GM04503 (cell line): ENCODE measurements at regions not wholly inside any gene's neighbourhood (a gene's known extent, or its start where the extent isn't known, plus 50 kb on each side); places are given as distances from the start of the nearest gene placed in this dataset.
"Not testable (repeated sequence)": the region's sequence is repeated elsewhere in the genome, so short reads cannot be mapped to it uniquely, and the experiment has no call there.

Experiments used
- DNase-seq: peaks from one replicate; pipeline ENCODE4 v3.0.0-alpha.2; 2012; ENCODE audit warnings: low read depth

DNA sequence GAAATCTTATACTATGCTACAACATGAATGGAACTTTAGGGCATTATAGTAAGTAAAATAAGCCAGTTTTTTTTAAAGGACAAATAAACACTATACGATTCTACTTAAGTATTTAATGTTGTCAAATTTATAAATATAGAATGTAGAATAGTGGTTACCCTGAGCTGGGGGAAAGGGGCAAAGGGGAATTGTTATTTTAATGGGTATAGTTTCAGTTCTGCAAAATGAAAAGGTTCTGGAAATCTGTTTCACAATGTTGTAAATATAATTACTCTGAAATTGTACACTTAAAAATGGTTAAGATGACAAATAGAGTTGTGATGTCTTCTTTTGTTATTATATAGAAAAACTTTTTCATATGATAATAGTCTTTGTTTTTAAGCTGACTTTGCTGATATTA, 366.3 kb downstream of the MRPL39 start:
- no peak for DNase-seq

DNA sequence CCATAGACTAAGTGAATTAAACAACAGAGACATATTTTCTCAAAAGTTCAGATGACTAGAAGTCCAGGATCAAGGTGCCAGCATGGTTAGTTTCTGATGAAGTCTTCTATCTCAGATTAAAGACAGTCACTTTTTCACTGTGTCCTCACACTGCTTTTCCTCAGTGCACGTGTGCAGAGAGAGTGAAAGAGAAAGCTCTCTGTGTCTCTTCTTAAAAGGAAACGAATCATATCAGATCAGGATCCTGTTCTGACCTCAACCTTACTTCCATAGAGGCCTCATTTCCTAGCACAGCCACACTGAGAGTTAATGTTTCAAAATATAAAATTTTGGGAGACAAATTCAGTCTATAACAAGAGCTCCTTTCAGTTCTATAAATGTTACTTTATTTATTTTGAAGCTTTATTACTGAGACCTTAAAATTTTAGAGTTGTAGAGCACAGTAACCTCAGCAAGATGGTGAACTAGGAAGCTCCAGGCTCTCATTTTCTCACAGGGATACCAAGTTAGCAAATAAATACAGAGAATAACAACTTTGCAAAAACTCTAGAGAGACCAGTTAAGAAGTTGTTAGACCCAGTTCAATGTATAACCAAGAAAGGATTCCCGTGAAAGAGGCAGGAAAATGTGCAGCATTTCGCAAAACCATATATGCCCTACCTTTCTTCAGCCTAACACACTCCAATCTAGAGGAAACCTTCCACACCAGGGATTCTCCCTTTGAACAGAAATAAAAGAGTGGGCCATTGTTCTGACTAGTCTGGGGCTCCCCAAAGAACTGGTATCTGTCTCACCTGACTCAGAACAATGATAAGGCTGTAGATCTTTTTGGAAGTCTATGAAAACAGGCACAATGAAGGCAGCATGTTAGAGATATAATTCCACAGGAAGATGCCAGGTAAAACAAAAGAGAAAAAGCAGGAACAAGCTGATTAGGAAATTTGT, 372.2 kb downstream of the MRPL39 start:
- DNase-seq: no peak

DNA sequence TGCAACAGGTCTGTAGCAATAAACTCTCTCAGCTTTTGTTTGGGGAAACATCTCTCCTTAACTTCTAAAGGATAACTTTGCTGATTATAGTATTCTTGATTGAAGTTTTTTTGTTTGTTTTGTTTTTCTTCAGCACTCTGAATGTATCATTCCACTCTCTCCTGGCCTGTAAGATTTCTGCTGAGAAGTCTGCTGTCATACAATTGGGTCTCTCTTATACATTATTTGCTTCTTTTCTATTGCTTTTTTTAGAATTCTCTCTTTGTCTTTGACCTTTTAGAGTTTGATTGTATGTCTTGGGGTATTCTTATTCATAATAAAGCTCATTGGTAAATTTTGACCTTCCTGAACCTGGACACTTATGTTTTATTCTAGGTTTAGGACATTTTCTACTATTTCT, 386.3 kb downstream of the MRPL39 start:
- no peak for DNase-seq

DNA sequence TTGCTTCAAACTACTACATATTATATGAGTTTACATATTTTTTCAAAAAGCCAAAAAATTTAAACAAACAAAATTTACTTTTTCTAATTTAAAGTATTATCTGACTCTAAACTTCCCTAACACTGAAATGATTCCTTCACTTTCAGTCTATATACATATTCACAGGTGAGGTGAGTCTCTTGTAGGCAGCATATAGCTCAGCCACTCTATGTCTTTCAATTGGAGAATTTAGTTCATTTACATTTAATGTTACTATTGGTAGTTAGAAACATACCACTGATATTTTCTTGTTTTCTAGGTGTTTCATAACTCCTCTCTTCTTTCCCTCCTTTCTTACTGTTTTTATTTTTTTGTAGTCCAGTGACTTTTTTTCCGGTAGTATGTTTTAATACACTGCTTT, 387.1 kb downstream of the MRPL39 start:
- no peak for DNase-seq

DNA sequence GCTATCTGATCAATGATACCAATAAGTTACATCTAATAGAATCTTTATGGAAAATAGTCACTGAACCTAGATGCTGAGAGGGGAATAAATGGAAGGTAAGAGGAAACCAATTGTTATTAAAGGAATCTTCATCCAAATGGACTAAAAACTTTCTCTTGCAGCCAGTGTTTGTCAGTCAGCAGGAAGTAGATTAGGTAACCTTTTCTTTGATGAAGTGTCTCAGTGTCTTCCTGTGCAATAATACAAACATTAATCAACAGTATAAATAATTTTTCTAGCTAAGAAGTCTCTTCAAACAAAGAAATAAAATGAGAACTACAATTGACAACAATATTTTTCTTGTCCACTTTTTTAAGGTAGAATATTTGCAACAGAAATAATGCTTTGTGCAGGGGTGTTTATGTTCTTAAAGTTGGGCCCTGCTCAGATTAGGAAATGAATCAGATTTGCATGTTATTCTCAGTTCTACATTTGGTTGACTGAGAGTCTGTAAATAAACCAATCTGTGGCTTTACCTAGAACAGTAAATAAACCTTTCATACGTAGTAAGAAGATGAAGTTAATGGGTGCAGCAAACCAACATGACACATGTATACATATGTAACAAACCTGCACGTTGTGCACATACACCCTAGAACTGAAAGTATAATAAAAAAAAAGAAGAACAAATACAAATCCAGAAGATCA, 391.4 kb downstream of the MRPL39 start:
- DNase-seq: no peak

DNA sequence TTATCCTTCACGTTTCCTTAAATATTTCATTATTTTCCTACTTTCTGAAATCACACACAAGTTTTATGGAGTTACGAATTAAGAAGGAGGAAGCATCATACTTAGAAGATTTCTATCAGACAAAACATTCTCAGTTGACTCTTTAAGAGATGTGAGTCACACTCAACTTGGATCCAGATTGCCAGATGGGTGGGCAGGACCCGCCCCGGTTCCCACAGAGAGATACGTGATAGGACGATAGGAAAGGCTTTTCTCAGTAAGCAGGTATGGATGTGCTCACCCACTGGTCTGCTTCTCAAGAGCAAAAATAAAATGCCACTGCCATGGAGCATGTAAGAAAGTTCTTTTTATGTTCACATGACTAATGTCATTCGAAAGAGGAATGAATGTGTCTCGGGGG, 392.6 kb downstream of the MRPL39 start:
- no peak for DNase-seq

DNA sequence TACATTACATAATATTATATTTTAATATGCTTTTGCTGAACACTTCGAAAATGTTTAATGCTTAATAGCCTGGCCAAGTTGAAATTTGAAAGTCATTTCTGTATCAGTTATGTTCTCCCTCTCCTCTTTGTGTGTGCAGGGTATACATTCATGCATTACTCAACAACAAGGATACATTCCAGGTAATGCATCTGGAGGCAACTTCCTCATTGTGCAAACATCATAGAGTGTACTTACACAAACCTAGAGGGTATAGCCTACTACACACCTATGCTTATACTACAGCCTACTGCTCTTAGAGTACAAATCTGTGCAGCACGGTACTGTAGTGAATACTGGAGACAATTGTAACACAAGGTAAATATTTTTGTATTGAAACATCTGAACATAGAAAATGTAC, 407.3 kb downstream of the MRPL39 start:
- no peak for DNase-seq

DNA sequence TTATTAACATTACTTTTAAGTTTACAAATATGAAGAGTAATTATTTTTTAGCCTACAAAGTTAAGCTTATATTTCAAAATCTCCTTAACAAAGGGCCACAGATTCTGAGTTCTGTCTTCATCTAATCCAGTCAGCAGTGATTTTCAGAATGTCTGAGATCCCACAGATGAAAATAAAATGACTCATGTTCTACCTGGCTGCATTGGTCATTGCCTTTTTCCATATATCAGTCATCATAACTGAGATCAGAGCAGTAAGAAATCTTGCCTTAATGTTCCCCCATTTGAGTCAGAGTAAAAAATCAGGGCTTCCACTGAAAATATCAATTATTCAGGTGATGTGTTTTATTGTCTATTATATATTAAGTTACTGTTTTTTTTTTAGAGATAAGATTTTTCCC, 416.1 kb downstream of the MRPL39 start:
- DNase-seq: no peak

DNA sequence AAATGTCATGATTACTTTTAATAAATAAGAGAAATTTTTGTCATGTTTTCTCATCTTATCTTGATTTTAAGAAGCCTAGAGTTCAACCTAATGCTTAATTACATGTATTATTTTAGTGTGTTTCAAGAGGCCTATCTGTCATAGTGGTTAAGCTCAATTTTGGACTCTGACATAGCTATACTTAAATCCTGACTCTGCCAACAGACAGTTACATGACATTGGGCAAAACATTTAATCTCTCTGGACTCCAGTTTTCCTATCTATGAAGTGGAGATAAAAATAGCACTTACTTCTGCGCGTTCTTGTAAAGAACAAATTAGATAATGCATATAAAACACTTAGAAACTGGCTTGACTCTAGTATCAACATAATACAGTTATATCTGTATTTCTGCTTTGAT, 417.8 kb downstream of the MRPL39 start:
- DNase-seq: no peak

DNA sequence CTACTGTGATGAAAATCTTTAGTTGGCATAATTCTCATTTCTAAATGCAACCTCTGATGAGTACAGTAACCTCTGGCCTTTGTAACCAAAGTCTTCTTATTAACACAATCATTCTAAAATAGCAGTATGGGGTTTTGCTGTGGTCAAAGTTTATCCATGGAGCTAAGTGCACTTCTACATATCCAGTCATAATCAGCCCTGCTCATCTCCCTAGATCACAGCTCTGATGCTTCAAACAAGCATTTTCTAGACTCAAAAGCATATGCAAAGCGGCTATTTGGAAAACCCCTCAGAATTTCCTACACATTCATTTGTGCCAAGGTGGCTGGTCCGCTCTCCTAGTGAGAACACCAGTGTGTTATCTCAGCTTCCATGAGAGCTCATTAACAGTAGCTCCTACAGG, 418.6 kb downstream of the MRPL39 start:
- no peak for DNase-seq

DNA sequence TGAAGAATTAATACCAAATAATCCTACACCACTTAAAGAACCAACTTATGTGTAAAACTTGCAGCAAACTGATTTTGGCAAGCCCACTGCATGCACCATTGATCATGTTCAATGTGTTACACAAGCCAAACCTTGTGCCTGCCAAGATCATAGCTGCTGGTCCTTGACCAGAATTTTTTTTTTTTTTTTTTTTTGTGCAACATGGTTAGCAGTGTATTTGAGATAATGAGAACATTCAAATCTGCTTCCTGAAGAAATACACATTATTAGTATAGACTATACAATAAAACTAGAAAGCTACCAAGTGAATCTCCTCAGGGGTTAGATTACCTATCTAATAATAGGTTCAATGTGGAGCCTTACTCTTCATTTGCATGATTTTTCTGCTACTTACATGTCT, 421.0 kb downstream of the MRPL39 start:
- no peak for DNase-seq

DNA sequence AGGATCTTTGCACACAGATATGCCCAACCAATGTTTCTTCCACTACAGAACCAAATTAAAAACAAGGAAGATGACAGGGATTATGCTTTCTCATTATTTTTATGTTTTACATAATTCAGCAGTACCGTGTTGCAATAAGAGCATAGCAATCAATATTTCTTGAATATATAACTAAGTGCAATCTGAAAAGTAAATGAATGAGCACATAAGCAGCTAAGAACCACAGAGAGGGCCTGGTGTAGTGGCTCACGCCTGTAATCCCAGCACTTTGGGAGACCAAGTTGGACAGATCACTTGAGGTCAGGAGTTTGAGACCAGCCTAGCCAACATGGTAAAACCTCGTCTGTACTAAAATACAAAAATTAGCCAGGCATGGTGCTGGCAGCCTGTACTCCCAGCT, 423.7 kb downstream of the MRPL39 start:
- no peak for DNase-seq

DNA sequence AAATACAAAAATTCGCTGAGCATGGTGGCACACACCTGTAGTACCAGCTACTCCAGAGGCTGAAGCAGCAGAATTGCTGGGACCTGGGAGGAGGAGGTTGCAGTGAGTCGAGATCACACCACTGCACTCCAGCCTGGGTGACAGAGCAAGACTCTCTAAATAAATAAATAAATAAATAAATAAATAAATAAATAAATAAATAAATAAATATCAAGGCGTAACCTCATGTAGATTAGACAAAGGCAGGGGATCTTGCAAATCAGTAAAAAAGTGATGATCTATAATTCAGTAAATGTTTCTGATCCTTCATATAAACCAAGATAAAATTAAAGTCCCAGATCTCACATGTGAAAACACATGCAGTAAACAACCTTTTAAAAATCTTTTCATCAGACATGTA, 425.6 kb downstream of the MRPL39 start:
- DNase-seq: not testable (repeated sequence)

DNA sequence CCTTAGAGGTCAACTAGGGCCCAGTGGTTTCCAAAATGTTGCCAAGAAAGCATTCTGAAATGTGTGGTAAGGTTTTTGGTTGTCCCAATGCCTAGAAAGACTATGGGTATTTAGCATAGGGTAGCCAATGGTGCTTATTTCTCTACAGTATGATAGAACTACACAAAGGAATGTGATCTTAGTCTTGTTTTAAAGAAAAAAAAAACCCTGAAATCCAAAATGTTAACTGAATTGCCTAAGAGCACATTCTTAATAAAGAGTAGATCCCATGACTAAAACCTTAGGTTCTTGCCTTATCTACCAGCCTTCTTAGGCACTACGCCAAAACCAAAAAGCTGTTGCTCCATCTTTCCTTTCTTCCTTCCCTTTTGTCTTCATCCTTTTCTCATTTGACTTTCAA, 428.2 kb downstream of the MRPL39 start:
- DNase-seq: no peak

DNA sequence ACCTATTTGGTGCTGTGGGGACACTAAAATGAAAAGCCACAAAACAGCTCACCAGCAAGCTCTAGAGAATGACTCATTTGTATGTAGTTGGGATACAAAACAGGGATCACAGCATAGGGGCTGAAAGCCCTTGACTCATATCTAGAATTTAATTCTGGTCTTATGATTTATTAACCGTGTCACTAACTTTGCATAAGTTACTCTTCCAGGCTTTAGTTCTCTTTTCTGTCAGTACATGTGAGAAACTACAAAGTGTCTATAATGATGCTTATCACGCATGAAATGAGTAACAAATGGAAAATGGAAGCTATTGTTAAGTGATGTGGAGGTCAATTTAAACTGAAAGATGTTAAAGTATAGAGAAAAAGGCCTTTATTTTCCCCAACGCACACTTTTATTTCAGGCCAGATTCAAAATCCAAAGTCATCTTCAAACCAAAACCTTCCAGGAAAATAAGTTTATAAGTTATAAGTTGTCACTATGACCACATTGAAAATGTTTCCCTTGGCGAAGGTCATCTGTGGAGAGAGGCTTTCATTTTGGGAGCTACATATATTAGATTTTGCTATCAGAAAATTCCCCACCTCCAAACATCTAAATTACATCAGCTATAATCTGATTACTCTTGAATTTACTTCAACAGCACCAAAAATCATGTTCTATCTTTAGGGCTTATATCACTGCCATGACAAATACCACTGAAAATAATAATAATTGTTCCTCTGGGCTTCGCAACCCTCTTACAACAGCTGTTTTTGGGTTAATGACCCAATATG, 430.5 kb downstream of the MRPL39 start:
- DNase-seq: no peak

DNA sequence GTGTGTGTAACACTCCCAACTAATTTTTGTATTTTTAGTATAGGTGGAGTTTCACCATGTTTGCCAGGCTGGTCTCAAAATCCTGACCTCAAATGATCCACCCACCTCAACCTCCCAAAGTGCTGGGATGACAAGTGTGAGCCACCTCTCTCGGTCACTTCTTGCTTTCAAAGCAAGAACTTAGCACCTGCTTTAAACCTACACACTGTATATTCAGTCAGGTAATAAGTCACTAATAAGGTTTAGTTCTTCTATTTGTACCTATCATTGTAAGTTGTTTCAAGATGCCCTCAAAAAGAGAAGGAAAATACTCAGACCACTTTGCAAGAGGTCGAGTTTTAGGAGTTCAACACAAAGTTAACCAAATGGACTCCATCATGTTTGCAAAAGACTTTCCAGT, 431.3 kb downstream of the MRPL39 start:
- no peak for DNase-seq

DNA sequence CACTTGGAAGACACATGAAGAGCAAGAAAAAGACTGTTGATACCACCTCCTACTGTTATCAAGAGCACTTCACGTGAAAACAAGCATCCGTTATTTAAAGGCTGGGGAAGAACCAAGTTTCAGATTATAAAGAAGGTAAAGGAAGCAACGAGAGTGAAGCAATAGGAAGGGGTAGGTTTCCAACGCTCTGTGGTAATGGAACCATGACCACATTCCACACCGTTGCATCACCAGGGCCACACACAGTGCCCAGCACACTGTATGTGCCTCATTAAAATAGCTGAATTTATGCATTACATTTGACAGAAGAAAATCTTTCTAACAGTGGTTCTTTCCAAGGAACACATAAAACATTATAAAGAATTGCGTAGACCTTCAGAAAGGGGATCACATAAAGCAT, 435.8 kb downstream of the MRPL39 start:
- DNase-seq: no peak

DNA sequence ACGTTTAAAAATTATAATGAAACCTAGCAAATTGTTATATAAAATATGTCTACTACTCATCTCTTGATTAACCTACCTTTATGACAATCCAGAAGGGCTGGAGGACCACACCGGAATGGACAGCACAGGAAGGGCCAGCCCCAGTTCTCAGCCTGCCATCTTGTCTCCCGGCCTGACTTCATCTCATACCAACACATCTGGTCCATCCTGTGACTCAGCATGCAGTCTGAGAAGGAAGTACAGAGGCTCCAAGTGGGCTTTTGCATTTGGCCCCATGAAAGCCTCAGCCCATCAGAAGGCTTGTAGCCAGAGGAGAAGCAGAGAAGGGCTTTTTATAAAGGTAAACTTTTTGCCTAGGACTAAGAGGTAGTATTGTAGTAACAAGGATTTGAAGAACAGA, 436.6 kb downstream of the MRPL39 start:
- no peak for DNase-seq

DNA sequence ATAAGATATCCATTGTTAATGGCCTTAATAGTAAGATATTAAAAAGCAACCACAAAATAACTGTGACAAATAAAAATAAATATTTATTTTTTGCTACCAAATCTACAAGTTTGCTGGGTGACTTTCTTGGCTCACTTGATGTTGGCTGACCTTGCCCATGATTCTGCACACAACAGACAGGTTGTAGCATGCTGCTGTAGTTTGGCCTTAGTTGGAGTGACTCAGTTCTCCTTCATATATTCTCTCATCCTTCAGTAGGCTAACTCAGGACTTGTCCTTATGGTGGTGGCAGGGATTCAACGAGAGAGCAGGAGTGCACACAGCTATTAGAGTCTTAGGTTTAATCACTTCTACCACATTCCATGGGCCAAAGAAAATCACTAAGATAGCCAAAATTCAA, 437.9 kb downstream of the MRPL39 start:
- DNase-seq: no peak

DNA sequence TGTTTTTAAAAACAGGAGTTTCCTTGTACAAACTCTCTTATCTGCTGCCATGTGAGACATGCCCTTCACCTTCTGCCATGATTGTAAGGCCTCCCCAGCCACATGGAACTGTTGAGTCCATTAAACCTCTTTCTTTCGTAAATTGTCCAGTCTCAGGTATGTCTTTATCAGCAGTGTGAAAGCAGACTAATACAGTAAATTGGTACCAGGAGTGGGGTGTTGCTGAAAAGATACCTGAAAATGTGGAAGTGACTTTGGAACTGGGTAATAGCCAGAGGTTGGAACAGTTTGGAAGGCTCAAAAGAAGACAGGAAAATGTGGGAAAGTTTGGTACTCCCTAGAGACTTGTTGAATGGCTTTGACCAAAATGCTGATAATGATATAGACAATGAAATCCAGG, 440.4 kb downstream of the MRPL39 start:
- DNase-seq: not testable (repeated sequence)

DNA sequence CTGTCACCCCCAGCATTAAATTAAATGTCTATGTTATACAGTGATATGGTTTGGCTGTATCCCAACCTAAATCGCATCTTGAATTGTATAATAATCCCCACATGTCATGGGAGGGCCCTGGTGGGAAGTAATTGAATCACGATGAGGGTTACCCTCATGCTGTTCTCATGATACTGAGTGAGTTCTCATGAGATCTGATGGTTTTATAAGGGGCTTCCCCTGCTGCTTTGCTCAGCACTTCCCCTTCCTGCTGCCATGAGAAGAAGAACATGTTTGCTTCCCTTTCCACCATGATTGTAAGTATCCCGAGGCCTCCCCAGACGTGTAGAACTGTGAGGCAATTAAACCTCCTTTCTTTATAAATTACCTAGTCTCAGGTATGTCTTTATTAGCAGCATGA, 445.7 kb downstream of the MRPL39 start:
- no peak for DNase-seq

DNA sequence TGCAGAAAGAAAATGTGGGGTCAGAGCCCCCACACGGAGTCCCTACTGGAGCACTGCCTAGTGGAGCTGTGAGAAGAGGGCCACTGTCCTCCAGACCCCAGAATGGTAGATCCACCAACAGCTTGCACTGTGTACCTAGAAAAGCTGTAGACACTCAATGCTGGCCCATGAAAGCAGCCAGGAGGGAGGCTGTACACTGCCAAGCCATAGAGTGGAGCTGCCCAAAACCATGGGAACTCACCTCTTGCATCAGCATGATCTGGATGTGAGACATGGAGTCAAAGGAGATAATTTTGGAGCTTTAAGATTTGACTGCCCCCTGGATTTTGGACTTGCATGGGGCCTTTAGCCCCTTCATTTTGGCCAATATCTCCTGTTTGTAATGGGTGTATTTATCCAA, 452.3 kb downstream of the MRPL39 start:
- DNase-seq: not testable (repeated sequence)

DNA sequence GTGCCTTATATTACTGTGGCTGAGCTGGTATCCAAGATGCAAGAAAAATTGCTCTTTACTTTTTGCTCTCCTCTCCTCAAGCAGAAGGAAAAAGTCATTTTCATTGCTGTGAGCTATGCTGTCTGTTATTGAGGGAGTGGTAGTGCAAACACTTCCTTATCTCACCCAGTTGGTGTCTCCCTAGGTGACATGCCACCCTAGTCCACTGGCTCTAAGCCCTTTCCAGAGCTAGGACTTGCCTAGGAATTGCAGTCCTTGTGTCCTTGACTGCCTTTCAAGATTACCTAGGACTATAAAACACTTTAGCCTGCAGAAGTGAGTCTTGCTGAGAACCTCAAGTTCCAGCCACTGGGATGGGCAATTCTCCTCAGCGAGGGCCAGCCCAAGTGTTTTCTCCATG, 458.3 kb downstream of the MRPL39 start:
- DNase-seq: no peak
